Activated CD4-positive, alpha-beta T cell treated with anti-CD3 and anti-CD28 coated beads, Interleukin-2, amount 10 ng/mL, durations not matched to agents 7 days and 5 days (primary cell): ENCODE measurements at regions not wholly inside any gene's neighbourhood (a gene's known extent, or its start where the extent isn't known, plus 50 kb on each side); places are given as distances from the start of the nearest gene placed in this dataset.

Experiments used
- CTCF ChIA-PET: fragments of 350-600 bp; sonication (Branson Sonifier 250); formaldehyde crosslinking; loops from one replicate; lab custom pipeline; 2021; ENCODE audit warnings: antibody characterized with exemption; lab: Charles Lee
- POLR2A ChIA-PET: fragments of 350-600 bp; sonication (Branson Sonifier 250); formaldehyde crosslinking; loops from one replicate; lab custom pipeline; 2021; ENCODE audit warnings: antibody characterized with exemption; lab: Charles Lee
- DNase-seq: peaks from one replicate; pipeline ENCODE4 v3.0.0-alpha.2; 2020
- H3K27ac Mint-ChIP-seq: one replicate; pipeline ENCODE4 v1.8.0; 2021; ENCODE audit warnings: mild to moderate bottlenecking, moderate library complexity, mixed read lengths
- H3K27me3 Mint-ChIP-seq: one replicate; pipeline ENCODE4 v1.8.0; 2021; ENCODE audit warnings: mixed read lengths
- H3K36me3 Mint-ChIP-seq: one replicate; pipeline ENCODE4 v1.8.0; 2021; ENCODE audit warnings: low read depth, mixed read lengths
- H3K4me1 Mint-ChIP-seq: one replicate; pipeline ENCODE4 v1.8.0; 2021; ENCODE audit warnings: mixed read lengths
- H3K4me3 Mint-ChIP-seq: one replicate; pipeline ENCODE4 v1.8.0; 2021; ENCODE audit warnings: mild to moderate bottlenecking, moderate library complexity, mixed read lengths
- H3K9me3 Mint-ChIP-seq: one replicate; pipeline ENCODE4 v1.8.0; 2021; ENCODE audit warnings: mixed read lengths

- H3K4me3 Mint-ChIP-seq: no peak overlapping the region
- ChIA-PET CTCF (interaction anchor here (1.8 kb wide), 1 partner anchor 18 kb away, joined by 3 read pairs; no protein-coding TSS in a partner anchor), POLR2A (no interaction called here)
- H3K9me3 Mint-ChIP-seq: no peaks in the 10 kb centered on the region
- DNase-seq: no peak
- no peaks in the 10 kb centered on the region for H3K36me3 Mint-ChIP-seq
- H3K4me1 Mint-ChIP-seq: no peaks in the 10 kb centered on the region
- H3K27ac Mint-ChIP-seq: no peak overlapping the region
- H3K27me3 Mint-ChIP-seq: no peaks in the 10 kb centered on the region
Measured at GRCh38 chr2:16035747-16036745, 95.7 kb downstream of the MYCN start.

- ChIA-PET CTCF (no interaction called here), POLR2A (no interaction called here)
- Mint-ChIP-seq H3K9me3 (no peaks in the 10 kb centered on the region), H3K36me3 (no peaks in the 10 kb centered on the region), H3K27ac (no peak overlapping the region), H3K4me3 (no peak overlapping the region), H3K27me3 (no peaks in the 10 kb centered on the region), H3K4me1 (no peaks in the 10 kb centered on the region)
- DNase-seq: no peak
Measured at GRCh38 chr2:16034975-16035746, 94.8 kb downstream of the MYCN start.

DNA sequence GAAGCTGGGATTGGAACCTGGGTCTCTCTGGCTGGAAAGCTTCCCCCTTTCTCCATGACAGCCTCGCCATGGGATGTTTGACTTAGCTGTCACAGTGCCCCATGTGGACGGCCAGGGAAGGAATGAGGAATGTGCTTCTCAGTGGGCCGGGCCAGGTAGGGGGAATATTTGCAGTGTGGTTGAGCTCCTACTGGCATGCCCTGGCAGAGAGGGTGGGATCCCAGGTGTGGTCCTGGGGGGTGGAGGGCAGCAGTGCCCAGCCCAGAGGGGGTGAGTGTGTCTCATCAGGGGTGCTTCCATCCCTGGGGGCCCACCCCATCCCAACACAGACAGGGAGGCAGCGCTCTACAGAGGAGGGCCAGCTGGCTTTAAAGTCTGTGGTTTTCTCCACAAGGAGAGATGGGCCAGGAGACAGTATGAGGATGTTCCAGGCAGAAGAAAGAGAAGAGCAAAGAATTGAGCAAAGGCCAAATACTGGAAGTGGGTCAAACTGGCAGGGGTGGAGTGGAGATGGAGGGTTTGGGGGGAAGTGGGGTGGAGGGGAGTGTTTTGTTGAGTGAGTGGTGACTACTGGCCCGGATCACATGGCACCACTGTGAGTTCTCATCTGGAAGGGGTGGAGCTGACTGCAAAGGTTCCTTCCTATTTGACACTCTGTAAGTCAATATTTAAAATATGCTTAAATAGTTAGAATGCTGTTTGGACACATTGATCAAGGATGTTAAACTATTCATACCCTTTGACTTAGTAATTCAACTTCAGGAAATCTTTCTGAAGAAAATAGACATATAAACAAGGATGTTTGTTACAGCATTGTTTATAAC, 94.0 kb downstream of the MYCN start:
- no peak overlapping the region for H3K27ac Mint-ChIP-seq
- no peaks in the 10 kb centered on the region for H3K36me3 Mint-ChIP-seq
- H3K4me3 Mint-ChIP-seq: no peak overlapping the region
- H3K9me3 Mint-ChIP-seq: no peaks in the 10 kb centered on the region
- no peaks in the 10 kb centered on the region for H3K4me1 Mint-ChIP-seq
- no peak for DNase-seq
- POLR2A ChIA-PET: no interaction called here
- no peaks in the 10 kb centered on the region for H3K27me3 Mint-ChIP-seq
- CTCF ChIA-PET: no interaction called here

DNA sequence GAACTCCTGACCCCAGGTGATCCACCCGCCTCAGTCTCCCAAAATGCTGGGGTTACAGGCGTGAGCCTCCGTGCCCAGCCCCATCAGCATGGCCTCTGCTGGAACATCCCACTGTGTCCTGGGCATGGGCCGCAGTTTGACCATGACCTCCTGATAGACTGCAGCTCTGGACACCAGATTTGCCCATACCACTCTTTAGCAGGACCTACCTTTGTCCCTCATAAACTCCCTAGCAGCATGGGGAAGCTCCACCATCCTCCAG, 92.6 kb downstream of the MYCN start:
- ChIA-PET POLR2A (no interaction called here), CTCF (no interaction called here)
- Mint-ChIP-seq H3K27ac (no peak overlapping the region), H3K4me3 (no peak overlapping the region), H3K27me3 (no peaks in the 10 kb centered on the region), H3K9me3 (no peaks in the 10 kb centered on the region), H3K36me3 (no peaks in the 10 kb centered on the region), H3K4me1 (no peaks in the 10 kb centered on the region)
- no peak for DNase-seq

- H3K4me3 Mint-ChIP-seq: no peak overlapping the region
- H3K27me3 Mint-ChIP-seq: no peaks in the 10 kb centered on the region
- H3K4me1 Mint-ChIP-seq: no peaks in the 10 kb centered on the region
- H3K36me3 Mint-ChIP-seq: no peaks in the 10 kb centered on the region
- ChIA-PET POLR2A (no interaction called here), CTCF (no interaction called here)
- DNase-seq: no peak
- no peak overlapping the region for H3K27ac Mint-ChIP-seq
- H3K9me3 Mint-ChIP-seq: no peaks in the 10 kb centered on the region
Measured at GRCh38 chr2:16032282-16033031, 92.1 kb downstream of the MYCN start.

GRCh38 chr2:16031848-16032159, 91.5 kb downstream of the MYCN start:
- POLR2A ChIA-PET: no interaction called here
- H3K4me3 Mint-ChIP-seq: no peak overlapping the region
- H3K36me3 Mint-ChIP-seq: no peaks in the 10 kb centered on the region

DNA sequence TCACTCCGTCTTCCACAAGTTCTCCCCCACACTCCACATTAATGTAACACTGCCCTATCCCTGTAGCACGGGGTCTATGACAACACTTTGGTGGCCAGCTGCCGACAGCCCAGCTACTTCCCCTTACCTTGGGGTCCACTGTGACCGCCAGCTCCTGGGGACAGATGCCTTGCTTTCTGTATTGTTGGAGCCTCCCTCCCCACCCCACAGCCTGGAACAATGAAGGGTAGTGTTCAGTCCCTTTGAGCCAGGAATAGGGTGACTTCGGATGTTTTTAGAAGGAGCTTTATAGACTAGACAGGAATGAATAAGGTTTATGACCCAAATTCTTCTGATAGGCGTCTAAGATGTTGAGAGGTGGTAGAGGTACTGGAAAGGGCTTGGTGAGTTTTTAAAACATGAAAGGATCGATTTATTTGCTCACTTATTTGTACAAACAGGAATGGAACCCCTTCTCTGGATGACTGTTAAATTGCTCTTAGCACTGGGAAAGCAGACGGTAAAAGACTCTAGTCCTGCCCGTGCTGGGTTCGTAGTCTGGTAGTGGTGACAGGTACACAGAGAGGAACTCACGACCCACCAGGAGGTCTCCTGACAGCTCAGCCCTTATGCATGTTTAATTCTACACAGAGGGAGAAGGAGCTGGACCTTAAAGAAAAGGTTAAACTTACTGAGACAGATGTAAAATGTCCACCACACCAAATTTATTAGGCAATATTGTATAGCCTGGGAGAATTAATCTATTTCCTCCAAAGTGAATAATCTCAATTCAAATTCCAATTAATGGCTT, 90.9 kb downstream of the MYCN start:
- Mint-ChIP-seq H3K27ac (no peak overlapping the region), H3K9me3 (no peaks in the 10 kb centered on the region), H3K4me3 (no peak overlapping the region), H3K27me3 (no peaks in the 10 kb centered on the region), H3K4me1 (no peaks in the 10 kb centered on the region), H3K36me3 (no peaks in the 10 kb centered on the region)
- ChIA-PET POLR2A (no interaction called here), CTCF (no interaction called here)
- DNase-seq: no peak

More at GRCh38 chr2:16031848-16032159, 91.5 kb downstream of the MYCN start:
- no peaks in the 10 kb centered on the region for H3K27me3 Mint-ChIP-seq
- no peak for DNase-seq
- H3K27ac Mint-ChIP-seq: no peak overlapping the region
- no peaks in the 10 kb centered on the region for H3K4me1 Mint-ChIP-seq
- CTCF ChIA-PET: no interaction called here
- H3K9me3 Mint-ChIP-seq: no peaks in the 10 kb centered on the region

DNA sequence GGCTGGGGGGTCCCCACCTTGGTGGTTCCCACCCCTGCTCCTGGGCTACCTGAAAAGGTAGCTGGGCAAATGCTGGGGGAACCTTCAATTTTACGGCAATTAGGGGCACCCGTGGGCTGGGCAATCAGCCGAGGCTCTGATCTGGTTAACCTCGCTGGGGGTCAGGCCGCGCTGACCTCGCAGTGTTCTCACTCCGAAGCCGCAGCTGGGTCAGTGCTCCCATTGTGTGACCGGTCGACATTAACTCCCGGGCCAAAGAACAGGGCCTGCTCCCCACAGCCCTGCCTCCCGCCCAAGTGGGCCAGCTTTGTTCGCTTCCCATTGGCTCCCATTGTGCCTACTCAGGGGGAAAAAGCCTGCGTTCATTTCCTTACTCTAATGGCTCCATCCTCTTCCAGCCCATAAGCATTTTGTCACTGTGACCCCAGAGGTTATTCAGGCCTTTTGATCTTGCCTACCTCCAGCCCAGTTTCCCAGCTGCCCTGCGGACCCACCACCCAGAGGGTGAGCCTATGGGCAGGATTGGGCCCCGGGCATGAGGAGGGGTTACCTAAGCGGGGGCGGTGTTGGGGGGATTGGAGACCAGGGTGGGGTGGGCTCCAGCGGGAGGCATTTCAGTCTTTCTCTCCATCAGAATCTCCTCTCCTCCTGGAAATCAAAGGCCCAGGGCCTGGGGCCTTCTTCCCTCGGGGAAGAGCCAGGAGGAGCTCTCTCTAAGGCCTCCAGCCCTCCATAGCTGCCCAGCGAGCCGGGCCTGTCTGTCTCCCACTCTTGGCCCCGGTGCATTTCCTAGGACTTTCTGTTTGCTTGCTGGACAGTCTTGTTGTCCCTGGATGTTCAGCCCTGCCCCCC, 90.1 kb downstream of the MYCN start:
- CTCF ChIA-PET: no interaction called here

GRCh38 chr2:16028644-16029043, 88.3 kb downstream of the MYCN start:
- CTCF ChIA-PET: no interaction called here
- no peak for DNase-seq
- H3K4me3 Mint-ChIP-seq: no peak overlapping the region
- H3K4me1 Mint-ChIP-seq: no peaks in the 10 kb centered on the region
- no peaks in the 10 kb centered on the region for H3K27me3 Mint-ChIP-seq
- H3K36me3 Mint-ChIP-seq: no peaks in the 10 kb centered on the region
- H3K9me3 Mint-ChIP-seq: no peaks in the 10 kb centered on the region
- POLR2A ChIA-PET: no interaction called here
- H3K27ac Mint-ChIP-seq: no peak overlapping the region

More for the DNA sequence above, 90.1 kb downstream of the MYCN start:
- Mint-ChIP-seq H3K27me3 (no peaks in the 10 kb centered on the region), H3K9me3 (no peaks in the 10 kb centered on the region), H3K27ac (no peak overlapping the region), H3K4me1 (no peaks in the 10 kb centered on the region), H3K36me3 (no peaks in the 10 kb centered on the region), H3K4me3 (no peak overlapping the region)
- POLR2A ChIA-PET: no interaction called here
- DNase-seq: no peak

DNA sequence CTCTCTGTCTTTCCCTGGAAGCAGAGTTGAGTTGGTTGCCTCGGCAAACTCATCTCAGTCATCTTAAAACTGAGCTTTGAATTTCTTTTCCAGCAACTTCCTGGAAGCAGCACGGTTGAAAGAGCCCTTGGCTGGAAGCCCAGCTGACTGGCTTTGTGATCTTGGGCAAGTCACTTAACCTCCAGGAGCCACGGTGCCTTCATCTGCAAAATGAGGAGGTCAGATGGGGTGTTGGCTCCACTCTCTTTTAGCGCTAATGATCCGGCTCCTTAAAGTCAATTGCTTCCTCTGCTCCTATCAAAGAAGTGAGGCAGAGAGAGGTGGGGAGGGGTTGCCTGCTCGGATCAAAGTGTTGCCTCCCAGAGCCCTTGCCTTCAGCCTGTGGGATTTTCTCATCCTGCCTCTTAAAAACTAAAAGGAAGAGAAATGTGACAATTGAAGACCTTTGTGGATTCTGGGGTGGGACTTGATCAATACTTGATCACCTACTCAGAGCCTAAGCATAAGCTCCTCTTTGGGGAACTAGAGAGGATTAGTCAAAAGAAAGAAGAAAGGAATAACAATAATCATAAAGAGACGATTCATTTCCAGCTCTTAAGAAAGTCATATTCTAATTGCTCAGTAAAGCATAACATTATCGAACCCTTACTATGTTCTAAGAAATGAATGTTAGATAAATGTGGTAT, 86.6 kb downstream of the MYCN start:
- H3K9me3 Mint-ChIP-seq: no peaks in the 10 kb centered on the region
- no peak overlapping the region for H3K27ac Mint-ChIP-seq
- no peak overlapping the region for H3K4me3 Mint-ChIP-seq
- H3K36me3 Mint-ChIP-seq: no peaks in the 10 kb centered on the region
- DNase-seq: no peak
- no peaks in the 10 kb centered on the region for H3K4me1 Mint-ChIP-seq
- H3K27me3 Mint-ChIP-seq: no peaks in the 10 kb centered on the region
- CTCF ChIA-PET: no interaction called here
- POLR2A ChIA-PET: no interaction called here
